PC-9 (cell line): ENCODE measurements at regions not wholly inside any gene's neighbourhood (a gene's known extent, or its start where the extent isn't known, plus 50 kb on each side); places are given as distances from the start of the nearest gene placed in this dataset.

Source experiments
- EZH2 ChIP-seq: fragments of 200-600 bp; sonication (generic); IDR thresholded peaks from 2 replicates; pipeline ENCODE4 v1.8.0; 2017; ENCODE audit warnings: antibody characterized with exemption, low read depth
- TF ChIP-seq, protein P1 (sequence below): fragments of 200-600 bp; sonication (generic); conservative IDR thresholded peaks from 2 replicates; pipeline ENCODE4 v1.6.1; 2017; ENCODE audit warnings: mixed run types, antibody characterized with exemption, mild to moderate bottlenecking, moderate library complexity

- TF ChIP-seq, protein P1, sequence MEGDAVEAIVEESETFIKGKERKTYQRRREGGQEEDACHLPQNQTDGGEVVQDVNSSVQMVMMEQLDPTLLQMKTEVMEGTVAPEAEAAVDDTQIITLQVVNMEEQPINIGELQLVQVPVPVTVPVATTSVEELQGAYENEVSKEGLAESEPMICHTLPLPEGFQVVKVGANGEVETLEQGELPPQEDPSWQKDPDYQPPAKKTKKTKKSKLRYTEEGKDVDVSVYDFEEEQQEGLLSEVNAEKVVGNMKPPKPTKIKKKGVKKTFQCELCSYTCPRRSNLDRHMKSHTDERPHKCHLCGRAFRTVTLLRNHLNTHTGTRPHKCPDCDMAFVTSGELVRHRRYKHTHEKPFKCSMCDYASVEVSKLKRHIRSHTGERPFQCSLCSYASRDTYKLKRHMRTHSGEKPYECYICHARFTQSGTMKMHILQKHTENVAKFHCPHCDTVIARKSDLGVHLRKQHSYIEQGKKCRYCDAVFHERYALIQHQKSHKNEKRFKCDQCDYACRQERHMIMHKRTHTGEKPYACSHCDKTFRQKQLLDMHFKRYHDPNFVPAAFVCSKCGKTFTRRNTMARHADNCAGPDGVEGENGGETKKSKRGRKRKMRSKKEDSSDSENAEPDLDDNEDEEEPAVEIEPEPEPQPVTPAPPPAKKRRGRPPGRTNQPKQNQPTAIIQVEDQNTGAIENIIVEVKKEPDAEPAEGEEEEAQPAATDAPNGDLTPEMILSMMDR: no peak
- TF ChIP-seq EZH2: no peak
These were observed 88.3 kb upstream of the TFPI start for GRCh38 chr2:187642498-187642897.
